Pancreas (tissue), 10 donors: ENCODE measurements at regions not wholly inside any gene's neighbourhood (a gene's known extent, or its start where the extent isn't known, plus 50 kb on each side); places are given as distances from the start of the nearest gene placed in this dataset.
"Not testable (repeated sequence)": the region's sequence is repeated elsewhere in the genome, so short reads cannot be mapped to it uniquely, and the experiment has no call there.

Experiments
- ATAC-seq, 4 donors: fragments of 200-7000 bp; cut with Tn5 transposase; one replicate each; pipeline versions ENCODE4 v1.8.0 to v1.9.1; 2020; ENCODE audit warnings: mild to moderate bottlenecking in 4 of 4, moderate library complexity in 4 of 4
- DNase-seq, 6 donors: peaks; one replicate each; pipeline ENCODE4 v3.0.0-alpha.2; 2020
- FAIRE-seq: peaks from 2 replicates; lab custom pipeline; 2012; peaks lifted over from hg19 to GRCh38; lab: Jason Lieb, UNC
- H3K27ac ChIP-seq, 4 donors: fragments of 200-600 bp; sonication (generic); 1 replicate in 3 of 4; 2 replicates in 1 of 4; pipeline versions ENCODE4 v1.5.0 to v1.8.0; 2020
- H3K27me3 ChIP-seq, 4 donors: fragments of 200-600 bp; one replicate each; pipeline ENCODE4 v1.8.0; 2021
- H3K36me3 ChIP-seq, 3 donors: fragments of 200-600 bp; sonication (generic) in 1 of 3; one replicate each; pipeline versions ENCODE4 v1.5.0 to v1.8.0; 2020 to 2021
- H3K4me1 ChIP-seq, 3 donors: fragments of 200-600 bp; one replicate each; pipeline ENCODE4 v1.8.0; 2021
- H3K4me3 ChIP-seq, 4 donors: fragments of 200-600 bp; sonication (generic) in 2 of 4; one replicate each; pipeline versions ENCODE4 v1.5.0 to v1.8.0; 2020 to 2021
- H3K9me3 ChIP-seq, 4 donors: fragments of 200-600 bp; one replicate each; pipeline ENCODE4 v1.8.0; 2021
- CTCF ChIP-seq, 4 donors: fragments of 200-600 bp; sonication (generic) in 3 of 4; IDR thresholded peaks; one replicate each; pipeline versions ENCODE4 v1.5.0 to v1.8.0; 2021; ENCODE audit warnings: antibody characterized with exemption in 4 of 4
- WGBS, 2 donors: extraction: QIAGEN DNeasy Blood & Tissue Kit; methylation state at CpG; one replicate each; pipeline ENCODE4 v1.1.7; 2013; 5-methylcytosine and 5-hydroxymethylcytosine counted together
- intact Hi-C, 3 donors: fragments of 100-400 bp; cut with DNase I; formaldehyde crosslinking; loops; one replicate each; pipeline versions ENCODE4 v1.11.1 to v1.14.2; 2022
- donor health status: healthy with polysubstance abuse.
- donor health status: DM: no; HTN: no; CAD: no; lungs with moderate emphysema.
- donor health status: DM: no; HTN: no; CAD: no.
- donor health status: control.
- donor health status: control.
- donor health status: Bipolar disorder and iron deficiency.
- donor health status: DM: yes; HTN: yes; CAD: no.
- donor health status: DM: no; HTN: no; CAD: no.
- donor health status: DM: no; HTN: no; CAD: no.
- donor health status: DM: yes; HTN: yes; CAD: no.

GRCh38 chr16:13483121-13483520 lies 436.8 kb upstream of the ERCC4 start:
- no peak for FAIRE-seq
- no peaks in the 10 kb centered on the region for H3K4me1 ChIP-seq
- 62 to 63% methylated on average over 3 of the region's 3 CpGs for WGBS, 2 donors
- ATAC-seq, result no peak
- DNase-seq, result no peak
- no peaks in the 10 kb centered on the region for H3K36me3 ChIP-seq
- no peaks in the 10 kb centered on the region for H3K27me3 ChIP-seq
- no peak overlapping the region for H3K4me3 ChIP-seq
- intact Hi-C loops, result no loop called here
- H3K27ac ChIP-seq, result no peak overlapping the region
- no peaks in the 10 kb centered on the region for H3K9me3 ChIP-seq
- TF ChIP-seq CTCF (IDR thresholded peaks at IDR 0.05), result no peak

- H3K36me3 ChIP-seq, H3K27ac ChIP-seq, H3K9me3 ChIP-seq, H3K4me3 ChIP-seq, DNase-seq, H3K27me3 ChIP-seq, FAIRE-seq, intact Hi-C loops, H3K4me1 ChIP-seq, ATAC-seq: not testable (repeated sequence)
- WGBS, 2 donors, result 57 to 68% methylated on average over 3 of the region's 3 CpGs
Measured at GRCh38 chr16:13489416-13489815, 430.5 kb upstream of the ERCC4 start.

GRCh38 chr16:13492046-13492445 lies 427.9 kb upstream of the ERCC4 start:
- intact Hi-C loops, result no loop called here
- no peak for TF ChIP-seq CTCF (IDR thresholded peaks at IDR 0.05)
- Histone ChIP-seq H3K27me3 (no peaks in the 10 kb centered on the region), H3K36me3 (no peaks in the 10 kb centered on the region), H3K4me3 (no peak overlapping the region), H3K9me3 (no peaks in the 10 kb centered on the region), H3K27ac (no peak overlapping the region), H3K4me1 (no peaks in the 10 kb centered on the region)
- 63 to 69% methylated on average over 4 of the region's 4 CpGs for WGBS, 2 donors
- ATAC-seq, result no peak
- no peak for DNase-seq
- no peak for FAIRE-seq

GRCh38 chr16:13503960-13504635 lies 415.9 kb upstream of the ERCC4 start:
- Histone ChIP-seq H3K27me3 (no peaks in the 10 kb centered on the region), H3K36me3 (no peaks in the 10 kb centered on the region), H3K4me1 (no peaks in the 10 kb centered on the region), H3K27ac (no peak overlapping the region), H3K4me3 (no peak overlapping the region), H3K9me3 (no peaks in the 10 kb centered on the region)
- WGBS, 2 donors, result 51 to 75% methylated on average over 5 of the region's 5 CpGs
- intact Hi-C loops, result no loop called here
- ATAC-seq (no peak), FAIRE-seq (no peak), DNase-seq (no peak)
- TF ChIP-seq CTCF (IDR thresholded peaks at IDR 0.05), result no peak

- Histone ChIP-seq H3K4me3 (no peak overlapping the region), H3K36me3 (no peaks in the 10 kb centered on the region), H3K27me3 (no peaks in the 10 kb centered on the region), H3K9me3 (no peaks in the 10 kb centered on the region), H3K4me1 (no peaks in the 10 kb centered on the region), H3K27ac (no peak overlapping the region)
- FAIRE-seq (no peak), DNase-seq (no peak), ATAC-seq (no peak)
- intact Hi-C loops, result no loop called here
- no peak for TF ChIP-seq CTCF (IDR thresholded peaks at IDR 0.05)
- 38 to 55% methylated on average over 5 of the region's 5 CpGs for WGBS, 2 donors
Measured at GRCh38 chr16:13507530-13507929, 412.4 kb upstream of the ERCC4 start.
